Activated B cell treated with CpG ODN at 0.5 μM for 24 hours (primary cell): ENCODE measurements at regions not wholly inside any gene's neighbourhood (a gene's known extent, or its start where the extent isn't known, plus 50 kb on each side); places are given as distances from the start of the nearest gene placed in this dataset.

ENCODE experiments used
- ATAC-seq: fragments of 200-7000 bp; cut with Tn5 transposase; one replicate; pipeline ENCODE4 v1.10.0; 2021; ENCODE audit warnings: low read depth, mild to moderate bottlenecking, moderate library complexity
- CTCF ChIA-PET: fragments of 350-600 bp; sonication (Branson Sonifier 250); formaldehyde crosslinking; loops from one replicate; lab custom pipeline; 2021; ENCODE audit warnings: antibody characterized with exemption; lab: Charles Lee
- POLR2A ChIA-PET: fragments of 350-600 bp; sonication (Branson Sonifier 250); formaldehyde crosslinking; loops from one replicate; lab custom pipeline; 2021; ENCODE audit warnings: antibody characterized with exemption; lab: Charles Lee
- DNase-seq: peaks from one replicate; pipeline ENCODE4 v3.0.0; 2022
- H3K27ac Mint-ChIP-seq: one replicate; pipeline ENCODE4 v1.8.0; 2020; ENCODE audit warnings: mixed read lengths
- H3K27me3 Mint-ChIP-seq: one replicate; pipeline ENCODE4 v1.8.0; 2021; ENCODE audit warnings: mixed read lengths
- H3K36me3 Mint-ChIP-seq: one replicate; pipeline ENCODE4 v1.8.0; 2021; ENCODE audit warnings: low read depth, mixed read lengths
- H3K4me1 Mint-ChIP-seq: one replicate; pipeline ENCODE4 v1.8.0; 2021; ENCODE audit warnings: mixed read lengths
- H3K4me3 Mint-ChIP-seq: one replicate; pipeline ENCODE4 v1.8.0; 2020; ENCODE audit warnings: mild to moderate bottlenecking, mixed read lengths
- H3K9me3 Mint-ChIP-seq: one replicate; pipeline ENCODE4 v1.8.0; 2020; ENCODE audit warnings: mixed read lengths
- intact Hi-C: fragments of 100-400 bp; cut with micrococcal nuclease; formaldehyde crosslinking; loops from one replicate; pipeline ENCODE4 v1.15.1; 2024
- TF ChIP-seq, protein P1 (sequence below): fragments of 200-600 bp; IDR thresholded peaks from one replicate; pipeline ENCODE4 v1.8.0; 2022; ENCODE audit warnings: antibody characterized with exemption, mild to moderate bottlenecking

DNA sequence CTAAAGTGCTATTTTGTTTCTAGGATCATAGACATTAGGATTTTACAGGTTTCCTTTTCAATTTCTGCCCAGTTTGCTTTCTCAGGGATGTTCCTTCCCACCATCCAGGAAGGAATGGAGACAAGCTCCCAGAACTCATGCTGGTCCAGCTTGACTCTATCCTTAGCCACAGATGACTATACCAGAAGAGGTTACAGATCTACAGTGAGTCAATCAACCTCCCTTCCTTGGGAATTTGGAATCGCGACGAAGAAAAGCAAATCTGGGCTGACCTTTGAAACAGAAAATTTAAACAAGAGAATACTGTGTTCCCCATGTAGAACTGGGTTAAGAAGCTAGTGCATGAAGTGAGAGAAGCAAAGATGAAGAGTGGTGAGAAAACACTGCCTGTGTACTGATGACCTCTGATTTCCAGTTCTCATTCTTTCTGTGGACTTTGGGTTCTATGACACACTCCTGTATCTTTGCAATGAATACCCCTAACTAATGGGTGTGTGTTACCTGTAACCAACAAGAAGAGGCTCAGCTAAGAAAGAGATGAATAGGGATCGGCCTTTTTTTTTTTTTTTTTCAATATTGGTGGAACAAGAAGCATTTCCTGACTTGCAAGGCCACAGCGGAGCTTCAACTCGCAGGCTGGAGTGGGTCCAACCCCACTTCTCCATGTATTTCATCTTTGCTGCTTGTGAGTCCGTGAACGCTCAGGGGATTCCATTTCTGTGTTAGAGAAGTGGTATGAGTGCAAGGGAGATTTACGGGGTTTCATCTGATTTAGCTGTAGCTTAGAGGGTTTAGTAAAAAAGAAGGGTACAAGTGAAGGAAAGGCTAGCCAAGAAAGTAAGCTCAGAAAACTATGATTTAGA, 563.9 kb upstream of the CLINT1 start:
- TF ChIP-seq, protein P1, sequence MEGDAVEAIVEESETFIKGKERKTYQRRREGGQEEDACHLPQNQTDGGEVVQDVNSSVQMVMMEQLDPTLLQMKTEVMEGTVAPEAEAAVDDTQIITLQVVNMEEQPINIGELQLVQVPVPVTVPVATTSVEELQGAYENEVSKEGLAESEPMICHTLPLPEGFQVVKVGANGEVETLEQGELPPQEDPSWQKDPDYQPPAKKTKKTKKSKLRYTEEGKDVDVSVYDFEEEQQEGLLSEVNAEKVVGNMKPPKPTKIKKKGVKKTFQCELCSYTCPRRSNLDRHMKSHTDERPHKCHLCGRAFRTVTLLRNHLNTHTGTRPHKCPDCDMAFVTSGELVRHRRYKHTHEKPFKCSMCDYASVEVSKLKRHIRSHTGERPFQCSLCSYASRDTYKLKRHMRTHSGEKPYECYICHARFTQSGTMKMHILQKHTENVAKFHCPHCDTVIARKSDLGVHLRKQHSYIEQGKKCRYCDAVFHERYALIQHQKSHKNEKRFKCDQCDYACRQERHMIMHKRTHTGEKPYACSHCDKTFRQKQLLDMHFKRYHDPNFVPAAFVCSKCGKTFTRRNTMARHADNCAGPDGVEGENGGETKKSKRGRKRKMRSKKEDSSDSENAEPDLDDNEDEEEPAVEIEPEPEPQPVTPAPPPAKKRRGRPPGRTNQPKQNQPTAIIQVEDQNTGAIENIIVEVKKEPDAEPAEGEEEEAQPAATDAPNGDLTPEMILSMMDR: no peak
- Mint-ChIP-seq H3K36me3 (no peaks in the 10 kb centered on the region), H3K4me1 (peaks cover 23% of the 10 kb centered on the region), H3K9me3 (no peaks in the 10 kb centered on the region), H3K27ac (no peak overlapping the region), H3K4me3 (no peak overlapping the region), H3K27me3 (no peaks in the 10 kb centered on the region)
- POLR2A ChIA-PET: interaction anchor here (0.7 to 1.3 kb wide), 2 partner anchors 12 to 104 kb away, joined by 3 read pairs; no protein-coding TSS in a partner anchor
- CTCF ChIA-PET: no interaction called here
- DNase-seq (no peak), ATAC-seq (no peak)
- intact Hi-C loops: no loop called here

DNA sequence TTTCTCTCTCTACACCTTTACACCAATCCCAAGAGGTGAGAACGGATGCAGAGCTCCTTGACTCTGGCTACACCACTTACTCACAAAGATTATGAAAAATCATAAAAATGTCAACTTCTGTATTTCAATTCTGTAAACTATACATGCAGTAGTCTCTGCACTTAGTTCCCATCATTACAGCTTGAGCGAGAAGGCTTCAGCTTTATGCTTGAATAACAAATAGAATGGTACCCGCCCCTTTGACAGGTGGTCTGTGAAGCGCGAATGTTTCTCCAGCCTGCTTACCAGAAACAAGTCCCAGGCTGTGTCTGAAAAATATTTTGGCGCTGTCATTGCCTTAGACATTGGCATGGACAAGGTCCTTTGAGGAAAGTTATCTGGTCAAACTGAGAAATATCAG, 562.4 kb upstream of the CLINT1 start:
- no peaks in the 10 kb centered on the region for H3K9me3 Mint-ChIP-seq
- ATAC-seq (peak; percentile 83), DNase-seq (no peak)
- peak overlapping the region; percentile 11 for H3K4me3 Mint-ChIP-seq
- intact Hi-C loops: no loop called here
- ChIA-PET CTCF (interaction anchor here (0.5 kb wide), 1 partner anchor 14 kb away, joined by 3 read pairs; no protein-coding TSS in a partner anchor), POLR2A (interaction anchor here (0.5 to 1.3 kb wide), 4 partner anchors 9 to 271 kb away, joined by 3 to 4 read pairs (median 3); no protein-coding TSS in a partner anchor)
- H3K36me3 Mint-ChIP-seq: no peaks in the 10 kb centered on the region
- no peaks in the 10 kb centered on the region for H3K27me3 Mint-ChIP-seq
- peaks cover 23% of the 10 kb centered on the region for H3K4me1 Mint-ChIP-seq
- no peak overlapping the region for H3K27ac Mint-ChIP-seq
- TF ChIP-seq, protein P1: no peak

DNA sequence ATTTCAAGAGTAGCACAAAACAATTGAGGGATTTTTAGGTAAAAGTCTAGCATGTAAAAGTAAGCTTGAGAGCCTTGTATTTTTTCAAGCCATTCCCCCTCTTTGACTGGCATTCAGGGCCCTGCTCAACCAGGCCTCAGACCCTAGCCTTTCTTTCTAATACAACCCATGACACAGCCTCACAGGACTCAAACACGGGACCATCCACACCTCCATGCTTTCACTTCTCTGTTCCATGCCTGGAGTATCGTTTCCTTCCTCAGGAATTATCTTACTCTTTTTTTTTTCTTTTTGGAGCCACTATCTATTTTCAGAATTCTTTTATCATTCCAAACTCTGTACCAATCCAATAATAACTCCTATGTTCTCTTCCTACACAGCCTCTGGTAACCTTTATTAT, 560.2 kb upstream of the CLINT1 start:
- intact Hi-C loops: no loop called here
- ATAC-seq (no peak), DNase-seq (no peak)
- Mint-ChIP-seq H3K4me3 (no peak overlapping the region), H3K36me3 (no peaks in the 10 kb centered on the region), H3K9me3 (no peaks in the 10 kb centered on the region), H3K27ac (no peak overlapping the region), H3K27me3 (no peaks in the 10 kb centered on the region), H3K4me1 (peaks cover 21% of the 10 kb centered on the region)
- ChIA-PET CTCF (no interaction called here), POLR2A (no interaction called here)
- TF ChIP-seq, protein P1: no peak

DNA sequence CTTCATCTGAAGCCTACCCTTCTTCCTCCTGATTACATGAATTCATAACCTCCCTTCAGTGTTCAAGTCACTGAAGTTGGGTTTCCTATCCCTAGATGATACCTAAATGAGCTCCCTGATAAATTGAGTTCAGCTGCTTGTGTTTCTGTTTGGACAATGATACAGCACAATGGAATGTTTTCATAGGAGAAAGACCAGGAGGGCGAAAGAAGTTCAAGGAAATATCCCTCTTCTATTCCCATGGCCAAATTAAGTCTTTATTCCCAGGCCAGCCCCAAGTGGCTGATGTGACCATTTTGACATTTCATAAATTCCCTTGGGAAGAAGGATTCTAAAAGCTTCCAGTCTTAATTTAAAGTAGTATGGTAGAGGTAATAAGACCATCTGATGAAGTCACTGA, 555.8 kb upstream of the CLINT1 start:
- ATAC-seq (no peak), DNase-seq (no peak)
- no peaks in the 10 kb centered on the region for H3K36me3 Mint-ChIP-seq
- peaks cover 23% of the 10 kb centered on the region for H3K4me1 Mint-ChIP-seq
- ChIA-PET POLR2A (no interaction called here), CTCF (no interaction called here)
- no peak overlapping the region for H3K27ac Mint-ChIP-seq
- H3K4me3 Mint-ChIP-seq: no peak overlapping the region
- no peaks in the 10 kb centered on the region for H3K9me3 Mint-ChIP-seq
- H3K27me3 Mint-ChIP-seq: no peaks in the 10 kb centered on the region
- TF ChIP-seq, protein P1: no peak
- intact Hi-C loops: no loop called here

DNA sequence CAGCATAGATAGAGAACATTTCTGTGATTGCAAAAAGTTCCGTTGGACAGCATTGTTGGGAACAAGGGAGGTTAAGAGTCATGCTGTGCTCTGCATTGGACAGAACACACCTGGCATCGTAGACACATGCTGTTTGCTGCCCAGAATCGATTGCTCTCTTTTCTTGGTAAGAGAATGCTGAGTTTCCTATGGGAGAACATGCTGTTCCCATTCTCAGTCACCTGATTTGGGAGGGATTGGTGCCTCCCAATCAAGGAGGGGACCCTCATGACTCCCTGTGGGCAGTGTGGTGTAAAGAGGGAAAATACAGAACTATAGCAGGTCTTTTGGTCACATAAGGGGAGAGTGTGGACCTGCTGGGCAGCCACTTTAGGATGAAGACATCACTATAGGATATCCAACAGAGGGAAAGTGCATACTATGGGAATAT, 555.4 kb upstream of the CLINT1 start:
- ChIA-PET CTCF (no interaction called here), POLR2A (no interaction called here)
- H3K27ac Mint-ChIP-seq: no peak overlapping the region
- TF ChIP-seq, protein P1: no peak
- no peaks in the 10 kb centered on the region for H3K27me3 Mint-ChIP-seq
- peaks cover 23% of the 10 kb centered on the region for H3K4me1 Mint-ChIP-seq
- DNase-seq (no peak), ATAC-seq (no peak)
- no peak overlapping the region for H3K4me3 Mint-ChIP-seq
- intact Hi-C loops: no loop called here
- H3K36me3 Mint-ChIP-seq: no peaks in the 10 kb centered on the region
- no peaks in the 10 kb centered on the region for H3K9me3 Mint-ChIP-seq
